GM12864 (cell line): ENCODE measurements at regions not wholly inside any gene's neighbourhood (a gene's known extent, or its start where the extent isn't known, plus 50 kb on each side); places are given as distances from the start of the nearest gene placed in this dataset.

Experiments used
- DNase-seq: peaks from one replicate; pipeline ENCODE4 v3.0.0-alpha.2; 2011; ENCODE audit warnings: low read depth
- H3K4me3 ChIP-seq: 2 replicates; pipeline ENCODE4 v1.5.1; 2011; ENCODE audit warnings: mild to moderate bottlenecking, low read depth, low read length, control low read depth
- TF ChIP-seq, protein P1 (sequence below): IDR thresholded peaks from 2 replicates; pipeline ENCODE4 v1.5.1; 2011; ENCODE audit warnings: low read depth, mild to moderate bottlenecking, moderate library complexity, low read length, control low read depth, inconsistent platforms; ENCODE audit errors: missing control alignments

- TF ChIP-seq, protein P1, sequence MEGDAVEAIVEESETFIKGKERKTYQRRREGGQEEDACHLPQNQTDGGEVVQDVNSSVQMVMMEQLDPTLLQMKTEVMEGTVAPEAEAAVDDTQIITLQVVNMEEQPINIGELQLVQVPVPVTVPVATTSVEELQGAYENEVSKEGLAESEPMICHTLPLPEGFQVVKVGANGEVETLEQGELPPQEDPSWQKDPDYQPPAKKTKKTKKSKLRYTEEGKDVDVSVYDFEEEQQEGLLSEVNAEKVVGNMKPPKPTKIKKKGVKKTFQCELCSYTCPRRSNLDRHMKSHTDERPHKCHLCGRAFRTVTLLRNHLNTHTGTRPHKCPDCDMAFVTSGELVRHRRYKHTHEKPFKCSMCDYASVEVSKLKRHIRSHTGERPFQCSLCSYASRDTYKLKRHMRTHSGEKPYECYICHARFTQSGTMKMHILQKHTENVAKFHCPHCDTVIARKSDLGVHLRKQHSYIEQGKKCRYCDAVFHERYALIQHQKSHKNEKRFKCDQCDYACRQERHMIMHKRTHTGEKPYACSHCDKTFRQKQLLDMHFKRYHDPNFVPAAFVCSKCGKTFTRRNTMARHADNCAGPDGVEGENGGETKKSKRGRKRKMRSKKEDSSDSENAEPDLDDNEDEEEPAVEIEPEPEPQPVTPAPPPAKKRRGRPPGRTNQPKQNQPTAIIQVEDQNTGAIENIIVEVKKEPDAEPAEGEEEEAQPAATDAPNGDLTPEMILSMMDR, result no peak
- H3K4me3 ChIP-seq, result no peak overlapping the region
- DNase-seq, result no peak
Observed at GRCh38 chr4:169818063-169818679, 60.4 kb upstream of the HPF1 start.

DNA sequence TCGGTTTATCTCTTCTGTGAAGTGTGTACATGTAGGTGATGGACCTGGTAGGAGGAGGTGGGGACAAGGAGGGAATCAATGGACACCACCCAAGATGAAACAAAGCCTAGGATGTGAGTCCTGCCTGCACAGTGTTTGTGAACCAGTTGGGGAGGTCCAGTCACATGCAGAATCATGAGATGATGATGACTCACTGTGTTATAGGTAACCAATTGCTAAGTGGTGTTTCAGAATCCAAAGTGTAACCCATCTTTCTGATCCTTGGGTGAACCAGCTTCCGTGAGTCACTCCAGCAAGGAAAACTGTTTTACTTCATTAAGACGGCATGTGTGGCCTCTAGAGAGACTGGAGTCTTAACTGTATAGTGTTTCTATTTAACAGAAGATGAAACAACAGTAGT, 57.9 kb upstream of the HPF1 start:
- TF ChIP-seq, protein P1, result no peak
- no peak overlapping the region for H3K4me3 ChIP-seq
- no peak for DNase-seq

DNA sequence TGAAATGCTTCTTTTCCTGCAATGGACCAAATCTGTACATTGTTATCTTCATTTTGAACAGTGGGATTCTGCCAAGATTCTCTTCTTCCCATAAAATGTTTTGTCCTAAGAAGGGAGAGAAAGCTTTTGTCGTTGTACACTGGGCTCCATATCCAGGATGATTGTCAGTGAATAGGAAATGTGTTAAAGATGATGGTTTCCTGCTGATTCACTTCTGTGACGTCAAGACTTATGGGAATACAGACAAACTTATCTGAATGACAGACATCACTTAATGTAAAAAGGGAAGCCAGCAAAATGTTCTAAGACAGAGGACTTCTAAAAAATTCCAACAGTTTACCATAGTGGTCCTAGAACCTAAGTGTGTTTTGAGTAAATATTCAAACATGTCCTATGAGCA, 53.7 kb upstream of the HPF1 start:
- H3K4me3 ChIP-seq, result no peak overlapping the region
- TF ChIP-seq, protein P1, result no peak
- DNase-seq, result no peak

GRCh38 chr4:169810325-169811323, 52.9 kb upstream of the HPF1 start:
- H3K4me3 ChIP-seq, result no peak overlapping the region
- TF ChIP-seq, protein P1, result peak; percentile 60
- peak; percentile 38 for DNase-seq

- DNase-seq, result no peak
- TF ChIP-seq, protein P1, result no peak
- H3K4me3 ChIP-seq, result no peak overlapping the region
Observed at GRCh38 chr4:169807934-169808509, 50.3 kb upstream of the HPF1 start.
